Vagina (tissue), 2 donors: ENCODE measurements at regions not wholly inside any gene's neighbourhood (a gene's known extent, or its start where the extent isn't known, plus 50 kb on each side); places are given as distances from the start of the nearest gene placed in this dataset.

ENCODE experiments used
- CTCF ChIP-seq, 3 experiments: fragments of 450-650 bp in 2 of 3; fragments of 200-600 bp in 1 of 3; sonication (generic) in 1 of 3; IDR thresholded peaks; one replicate each; pipeline ENCODE4 v1.5.1; 2017 to 2019; ENCODE audit warnings: antibody characterized with exemption in 3 of 3, mild to moderate bottlenecking in 2 of 3, moderate library complexity in 2 of 3
- POLR2A ChIP-seq, 2 donors: fragments of 450-650 bp; IDR thresholded peaks; one replicate each; pipeline ENCODE4 v1.6.1; 2017; ENCODE audit warnings: antibody characterized with exemption in 2 of 2, mild to moderate bottlenecking in 2 of 2, moderate library complexity in 2 of 2
- POLR2AphosphoS5 ChIP-seq, 2 donors: sonication (generic); formaldehyde crosslinking; IDR thresholded peaks; one replicate each; pipeline ENCODE4 v1.9.0; 2017; ENCODE audit warnings: antibody characterized with exemption in 2 of 2, mild to moderate bottlenecking in 2 of 2, low read depth in 1 of 2; ENCODE audit not compliant: insufficient read depth in 1 of 2

GRCh38 chr5:159642379-159642778 is 273.9 kb upstream of the ADRA1B start:
- no peak for TF ChIP-seq CTCF (IDR thresholded peaks at IDR 0.05)
- no peak for TF ChIP-seq POLR2A (IDR thresholded peaks at IDR 0.05)
- no peak for TF ChIP-seq POLR2AphosphoS5 (IDR thresholded peaks at IDR 0.05; ENCODE audit: insufficient read depth in 1 of 2, low read depth in 1 of 2)
